OCI-LY7 (cell line): ENCODE measurements at regions not wholly inside any gene's neighbourhood (a gene's known extent, or its start where the extent isn't known, plus 50 kb on each side); places are given as distances from the start of the nearest gene placed in this dataset.

Source experiments
- CTCF ChIP-seq: fragments of 200-600 bp; sonication (generic); conservative IDR thresholded peaks from 2 replicates; pipeline ENCODE4 v1.5.1; 2014; ENCODE audit warnings: mild to moderate bottlenecking, antibody characterized with exemption, low read length, moderate library complexity, mixed read lengths
- EZH2phosphoT487 ChIP-seq: fragments of 200-600 bp; sonication (generic); IDR thresholded peaks from 2 replicates; pipeline ENCODE4 v1.6.1; 2018; ENCODE audit warnings: low read depth, borderline replicate concordance, mild to moderate bottlenecking, mixed run types, antibody characterized with exemption, low read length, moderate library complexity, mixed read lengths

- TF ChIP-seq CTCF (no peak), EZH2phosphoT487 (no peak)
Measured at GRCh38 chr12:75633789-75634188, 122.4 kb upstream of the KRR1 start.
